A673 (cell line): ENCODE measurements at regions not wholly inside any gene's neighbourhood (a gene's known extent, or its start where the extent isn't known, plus 50 kb on each side); places are given as distances from the start of the nearest gene placed in this dataset.

ENCODE experiments used
- BruUV-seq: library from RNA; stranded (reverse); fragments of 400-500 nt; replicated peaks from 2 replicates; lab custom pipeline; 2021; lab: Mats Ljungman, UMichigan
- CTCF ChIA-PET: fragments of 300-600 bp; sonication (Branson Sonifier 250); formaldehyde crosslinking; loops from one replicate; lab custom pipeline; 2022; ENCODE audit warnings: antibody characterized with exemption; lab: Charles Lee
- POLR2A ChIA-PET: fragments of 300-600 bp; sonication (Branson Sonifier 250); formaldehyde crosslinking; loops from one replicate; lab custom pipeline; 2022; ENCODE audit warnings: antibody characterized with exemption; ENCODE audit not compliant: low non-redundant PET; lab: Charles Lee
- DNase-seq: peaks from one replicate; pipeline ENCODE4 v3.0.0-alpha.2; 2015; ENCODE audit warnings: low spot score
- H3K27ac ChIP-seq: fragments of 200-600 bp; sonication (generic); 2 replicates; pipeline ENCODE4 v1.5.1; 2016; ENCODE audit warnings: mixed run types, low read depth, mild to moderate bottlenecking, mixed read lengths, antibody characterized with exemption, low read length; ENCODE audit not compliant: poor library complexity, severe bottlenecking
- H3K27me3 ChIP-seq: fragments of 200-600 bp; sonication (generic); replicated peaks from 2 replicates; pipeline ENCODE4 v1.6.1; 2017; ENCODE audit warnings: mixed run types, low read depth, mild to moderate bottlenecking, mixed read lengths, antibody characterized with exemption, low read length; ENCODE audit not compliant: insufficient read depth, poor library complexity
- H3K36me3 ChIP-seq: fragments of 200-600 bp; sonication (generic); 2 replicates; pipeline ENCODE4 v1.6.1; 2016; ENCODE audit warnings: mixed run types, mild to moderate bottlenecking, mixed read lengths, antibody characterized with exemption, low read length; ENCODE audit not compliant: insufficient read depth, poor library complexity, severe bottlenecking
- H3K4me1 ChIP-seq: fragments of 200-600 bp; sonication (generic); 2 replicates; pipeline ENCODE4 v1.6.1; 2017; ENCODE audit warnings: mixed run types, mild to moderate bottlenecking, mixed read lengths, antibody characterized with exemption, low read length; ENCODE audit not compliant: insufficient read depth, poor library complexity, severe bottlenecking
- H3K4me3 ChIP-seq: fragments of 200-600 bp; sonication (generic); 2 replicates; pipeline ENCODE4 v1.5.1; 2016; ENCODE audit warnings: low read depth, mixed run types, mild to moderate bottlenecking, mixed read lengths, low read length; ENCODE audit not compliant: poor library complexity, severe bottlenecking
- H3K9me3 ChIP-seq: fragments of 200-600 bp; sonication (generic); 2 replicates; pipeline ENCODE4 v1.6.1; 2016; ENCODE audit warnings: mixed run types, low read depth, mild to moderate bottlenecking, mixed read lengths, antibody characterized with exemption, low read length; ENCODE audit not compliant: poor library complexity, severe bottlenecking
- EZH2 ChIP-seq: fragments of 200-600 bp; sonication (generic); IDR thresholded peaks from 2 replicates; pipeline ENCODE4 v1.6.1; 2017; ENCODE audit warnings: borderline replicate concordance, low read depth, mild to moderate bottlenecking, mixed read lengths, antibody characterized with exemption, low read length; ENCODE audit not compliant: poor library complexity, severe bottlenecking
- intact Hi-C: fragments of 100-400 bp; cut with micrococcal nuclease; formaldehyde crosslinking; loops from one replicate; pipeline ENCODE4 v1.10.0; 2022; ENCODE audit not compliant: unreplicated experiment
- TF ChIP-seq, protein P1 (sequence below): fragments of 300-800, 200-600 bp; sonication (generic); conservative IDR thresholded peaks from 2 replicates; pipeline ENCODE4 v1.5.1; 2017; ENCODE audit warnings: low read depth, mild to moderate bottlenecking, antibody characterized with exemption, low read length, moderate library complexity, mixed read lengths

DNA sequence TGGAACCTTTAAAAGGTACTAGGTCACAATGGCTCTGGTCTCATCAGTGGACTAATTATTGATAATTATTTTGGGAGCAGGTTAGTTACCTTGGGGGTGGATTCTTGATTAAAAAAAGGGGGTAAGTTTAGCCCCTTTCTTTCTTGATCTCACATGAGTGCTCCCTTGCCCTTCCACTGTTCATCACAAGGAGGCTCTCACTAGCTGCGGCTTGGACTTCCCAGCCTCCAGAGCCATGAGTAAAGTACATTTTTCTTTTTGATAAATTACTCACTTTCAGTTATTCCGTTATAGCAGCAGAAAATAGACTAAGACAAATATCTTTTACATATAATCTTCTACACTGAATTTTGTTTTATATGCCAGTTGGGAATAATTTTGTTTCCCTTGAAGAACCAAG lies 254.8 kb upstream of the DEPDC1 start:
- H3K4me3 ChIP-seq, result no peak overlapping the region
- CTCF ChIA-PET, result no interaction called here
- POLR2A ChIA-PET, result no interaction called here
- no peaks in the 10 kb centered on the region for H3K27me3 ChIP-seq
- H3K27ac ChIP-seq, result no peak overlapping the region
- TF ChIP-seq EZH2, result no peak
- TF ChIP-seq, protein P1, sequence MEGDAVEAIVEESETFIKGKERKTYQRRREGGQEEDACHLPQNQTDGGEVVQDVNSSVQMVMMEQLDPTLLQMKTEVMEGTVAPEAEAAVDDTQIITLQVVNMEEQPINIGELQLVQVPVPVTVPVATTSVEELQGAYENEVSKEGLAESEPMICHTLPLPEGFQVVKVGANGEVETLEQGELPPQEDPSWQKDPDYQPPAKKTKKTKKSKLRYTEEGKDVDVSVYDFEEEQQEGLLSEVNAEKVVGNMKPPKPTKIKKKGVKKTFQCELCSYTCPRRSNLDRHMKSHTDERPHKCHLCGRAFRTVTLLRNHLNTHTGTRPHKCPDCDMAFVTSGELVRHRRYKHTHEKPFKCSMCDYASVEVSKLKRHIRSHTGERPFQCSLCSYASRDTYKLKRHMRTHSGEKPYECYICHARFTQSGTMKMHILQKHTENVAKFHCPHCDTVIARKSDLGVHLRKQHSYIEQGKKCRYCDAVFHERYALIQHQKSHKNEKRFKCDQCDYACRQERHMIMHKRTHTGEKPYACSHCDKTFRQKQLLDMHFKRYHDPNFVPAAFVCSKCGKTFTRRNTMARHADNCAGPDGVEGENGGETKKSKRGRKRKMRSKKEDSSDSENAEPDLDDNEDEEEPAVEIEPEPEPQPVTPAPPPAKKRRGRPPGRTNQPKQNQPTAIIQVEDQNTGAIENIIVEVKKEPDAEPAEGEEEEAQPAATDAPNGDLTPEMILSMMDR, result no peak
- H3K4me1 ChIP-seq, result no peaks in the 10 kb centered on the region
- intact Hi-C loops, result no loop called here
- no peaks in the 10 kb centered on the region for H3K36me3 ChIP-seq
- BruUV-seq, result no TSS peak
- no peaks in the 10 kb centered on the region for H3K9me3 ChIP-seq
- no peak for DNase-seq

DNA sequence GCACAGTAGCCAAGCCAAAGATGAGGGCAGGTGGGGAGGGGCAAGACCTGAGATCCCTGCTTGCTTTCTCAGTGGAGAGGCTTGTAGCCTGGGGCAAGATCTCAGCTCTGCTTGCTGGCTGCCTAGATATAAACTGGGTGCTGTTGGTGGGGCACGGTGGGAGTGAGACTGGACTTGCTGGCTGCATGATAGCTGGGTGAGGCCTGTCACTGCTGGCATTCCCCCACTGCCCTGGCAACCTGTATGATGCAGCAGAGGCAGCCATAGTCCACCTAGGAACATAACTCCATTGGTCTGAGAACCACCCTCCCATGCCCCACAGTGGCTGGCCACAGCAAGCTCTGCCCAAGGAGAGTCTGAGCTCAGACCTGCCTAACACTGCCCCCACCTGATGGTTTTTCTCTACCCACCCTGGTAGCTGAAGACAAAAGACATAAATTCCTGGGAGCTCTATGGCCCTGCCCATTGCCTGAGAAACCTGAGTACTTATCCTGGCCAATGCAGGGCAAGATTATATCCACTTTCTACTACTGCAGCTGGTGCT lies 261.9 kb upstream of the DEPDC1 start:
- no TSS peak for BruUV-seq

DNA sequence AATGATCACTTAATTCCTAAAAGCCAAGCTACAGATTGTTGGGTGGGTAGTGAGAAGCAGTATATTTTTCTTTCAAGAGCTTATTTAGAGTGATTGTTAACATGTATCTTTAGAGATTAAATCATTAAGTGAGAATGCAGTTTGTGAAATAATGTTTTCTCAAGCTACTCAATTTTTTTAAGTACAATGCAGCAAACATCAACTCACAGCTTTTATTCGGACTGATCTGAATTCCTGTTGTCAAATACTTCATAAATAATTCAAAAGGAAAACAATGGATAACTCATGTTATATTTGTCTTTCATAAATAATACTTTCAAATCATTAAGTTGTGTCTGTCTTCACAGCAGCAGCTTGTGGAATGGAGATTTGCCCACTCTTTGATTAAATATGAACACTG lies 271.1 kb upstream of the DEPDC1 start:
- no peak overlapping the region for H3K27ac ChIP-seq
- no peaks in the 10 kb centered on the region for H3K9me3 ChIP-seq
- ChIA-PET POLR2A (no interaction called here), CTCF (no interaction called here)
- H3K4me3 ChIP-seq, result no peak overlapping the region
- no peak for DNase-seq
- H3K27me3 ChIP-seq, result no peaks in the 10 kb centered on the region
- no peak for TF ChIP-seq EZH2
- TF ChIP-seq, protein P1, result no peak
- no peaks in the 10 kb centered on the region for H3K4me1 ChIP-seq
- no peaks in the 10 kb centered on the region for H3K36me3 ChIP-seq
- no TSS peak for BruUV-seq
- intact Hi-C loops, result no loop called here

More for the DNA sequence above, 261.9 kb upstream of the DEPDC1 start:
- no peak for DNase-seq
- no peaks in the 10 kb centered on the region for H3K27me3 ChIP-seq
- no peaks in the 10 kb centered on the region for H3K9me3 ChIP-seq
- no peaks in the 10 kb centered on the region for H3K36me3 ChIP-seq
- no peaks in the 10 kb centered on the region for H3K4me1 ChIP-seq
- no peak for TF ChIP-seq EZH2
- TF ChIP-seq, protein P1, result no peak
- ChIA-PET CTCF (no interaction called here), POLR2A (no interaction called here)
- no peak overlapping the region for H3K27ac ChIP-seq
- H3K4me3 ChIP-seq, result no peak overlapping the region
- intact Hi-C loops, result no loop called here
